GM12891 (cell line): ENCODE measurements at regions not wholly inside any gene's neighbourhood (a gene's known extent, or its start where the extent isn't known, plus 50 kb on each side); places are given as distances from the start of the nearest gene placed in this dataset.

ENCODE experiments used
- PAX5 ChIP-seq: IDR thresholded peaks from 2 replicates; pipeline ENCODE4 v1.6.1; 2011; ENCODE audit warnings: low read length, moderate library complexity, mild to moderate bottlenecking; ENCODE audit not compliant: insufficient read depth, severe bottlenecking
- POLR2A ChIP-seq: IDR thresholded peaks from 2 replicates; pipeline ENCODE4 v1.6.1; 2011; ENCODE audit warnings: low read depth, low read length, control low read depth
- POLR2AphosphoS5 ChIP-seq: IDR thresholded peaks from 2 replicates; pipeline ENCODE4 v1.6.1; 2011; ENCODE audit warnings: low read depth, low read length, control low read depth
- SPI1 ChIP-seq: IDR thresholded peaks from 2 replicates; pipeline ENCODE4 v1.6.1; 2011; ENCODE audit warnings: low read depth, low read length, control low read depth
- TAF1 ChIP-seq: IDR thresholded peaks from 2 replicates; pipeline ENCODE4 v1.6.1; 2011; ENCODE audit warnings: low read depth, low read length, control low read depth

DNA sequence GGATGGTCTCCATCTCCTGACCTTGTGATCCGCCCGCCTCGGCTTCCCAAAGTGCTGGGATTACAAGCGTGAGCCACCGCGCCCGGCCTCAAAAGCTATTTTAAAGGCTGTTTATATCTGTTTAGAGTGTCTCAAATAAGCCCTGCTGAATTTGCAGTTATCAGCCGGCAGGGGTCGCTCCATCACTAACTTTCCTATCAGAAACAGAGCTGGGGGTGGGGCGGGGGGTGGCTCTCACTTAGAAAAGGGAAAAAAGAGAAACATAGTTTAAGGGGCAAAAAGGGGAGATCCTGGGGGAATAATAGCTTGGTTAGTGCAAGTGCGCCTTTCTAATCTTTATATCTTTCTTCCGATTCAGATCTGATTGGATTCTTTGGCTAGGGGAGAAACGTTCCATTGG, 450.7 kb downstream of the UBE2NL start:
- TF ChIP-seq SPI1, result no peak
- TF ChIP-seq POLR2A, result no peak
- no peak for TF ChIP-seq POLR2AphosphoS5
- TF ChIP-seq TAF1, result no peak
- no peak for TF ChIP-seq PAX5
